Suprapubic skin (tissue), 3 donors: ENCODE measurements at regions not wholly inside any gene's neighbourhood (a gene's known extent, or its start where the extent isn't known, plus 50 kb on each side); places are given as distances from the start of the nearest gene placed in this dataset.

Experiments
- POLR2A ChIP-seq, 2 donors: fragments of 450-650 bp; IDR thresholded peaks; one replicate each; pipeline ENCODE4 v1.6.1; 2017; ENCODE audit warnings: antibody characterized with exemption in 2 of 2, mild to moderate bottlenecking in 2 of 2, moderate library complexity in 2 of 2
- TF ChIP-seq, protein P1 (sequence below), 2 donors: fragments of 200-600 bp in 1 of 2; fragments of 450-650 bp in 1 of 2; sonication (generic) in 1 of 2; IDR thresholded peaks; one replicate each; pipeline ENCODE4 v1.5.1; 2016 to 2019; ENCODE audit warnings: antibody characterized with exemption in 2 of 2, mild to moderate bottlenecking in 1 of 2, moderate library complexity in 1 of 2

DNA sequence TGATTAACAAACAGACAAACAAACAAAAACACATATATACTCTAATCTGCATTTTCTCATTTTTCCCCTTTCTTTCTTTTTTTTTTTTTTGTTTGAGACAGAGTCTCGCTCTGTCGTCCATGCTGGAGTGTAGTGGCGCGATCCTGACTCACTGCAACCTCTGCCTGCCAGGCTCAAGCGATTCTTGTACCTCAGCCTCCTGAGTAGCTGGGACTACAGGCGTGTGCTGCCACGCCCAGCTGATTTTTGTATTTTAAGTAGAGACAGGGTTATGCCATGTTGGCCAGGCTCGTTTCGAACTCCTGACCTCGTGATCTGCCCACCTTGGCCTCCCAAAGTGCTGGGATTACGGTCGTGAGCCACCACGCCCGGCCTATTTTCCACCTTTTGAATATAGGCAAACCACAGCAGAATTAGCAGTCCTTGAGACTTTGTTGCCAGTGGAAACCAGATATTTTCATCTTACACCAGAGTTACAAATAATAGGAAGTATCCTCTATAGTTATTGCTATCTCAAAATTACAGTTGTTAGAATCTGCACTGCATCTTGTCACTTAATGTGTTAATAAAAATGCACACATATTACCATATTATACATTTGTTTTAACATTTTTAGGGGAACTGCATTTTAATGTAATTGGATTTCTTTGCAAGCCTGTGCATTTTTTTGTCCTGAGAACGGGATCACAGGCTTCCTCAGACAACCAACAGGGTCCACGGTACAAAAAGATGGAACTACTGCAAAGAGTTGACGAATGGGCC, 208.2 kb upstream of the ZNF217 start:
- TF ChIP-seq, protein P1, sequence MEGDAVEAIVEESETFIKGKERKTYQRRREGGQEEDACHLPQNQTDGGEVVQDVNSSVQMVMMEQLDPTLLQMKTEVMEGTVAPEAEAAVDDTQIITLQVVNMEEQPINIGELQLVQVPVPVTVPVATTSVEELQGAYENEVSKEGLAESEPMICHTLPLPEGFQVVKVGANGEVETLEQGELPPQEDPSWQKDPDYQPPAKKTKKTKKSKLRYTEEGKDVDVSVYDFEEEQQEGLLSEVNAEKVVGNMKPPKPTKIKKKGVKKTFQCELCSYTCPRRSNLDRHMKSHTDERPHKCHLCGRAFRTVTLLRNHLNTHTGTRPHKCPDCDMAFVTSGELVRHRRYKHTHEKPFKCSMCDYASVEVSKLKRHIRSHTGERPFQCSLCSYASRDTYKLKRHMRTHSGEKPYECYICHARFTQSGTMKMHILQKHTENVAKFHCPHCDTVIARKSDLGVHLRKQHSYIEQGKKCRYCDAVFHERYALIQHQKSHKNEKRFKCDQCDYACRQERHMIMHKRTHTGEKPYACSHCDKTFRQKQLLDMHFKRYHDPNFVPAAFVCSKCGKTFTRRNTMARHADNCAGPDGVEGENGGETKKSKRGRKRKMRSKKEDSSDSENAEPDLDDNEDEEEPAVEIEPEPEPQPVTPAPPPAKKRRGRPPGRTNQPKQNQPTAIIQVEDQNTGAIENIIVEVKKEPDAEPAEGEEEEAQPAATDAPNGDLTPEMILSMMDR (IDR thresholded peaks at IDR 0.05): no peak
- TF ChIP-seq POLR2A (IDR thresholded peaks at IDR 0.05): no peak
